Panc1 (cell line): ENCODE measurements at regions not wholly inside any gene's neighbourhood (a gene's known extent, or its start where the extent isn't known, plus 50 kb on each side); places are given as distances from the start of the nearest gene placed in this dataset.

Experiments
- ATAC-seq: fragments of 200-7000 bp; cut with Tn5 transposase; 2 replicates; pipeline ENCODE4 v1.9.1; 2020; ENCODE audit warnings: mild to moderate bottlenecking, moderate library complexity
- BruUV-seq: library from RNA; stranded (reverse); fragments of 400-500 nt; replicated peaks from 2 replicates; lab custom pipeline; 2021; lab: Mats Ljungman, UMichigan
- CTCF ChIA-PET: fragments of 300-600 bp; sonication (Branson Sonifier 250); formaldehyde crosslinking; loops from one replicate; lab custom pipeline; 2022; ENCODE audit warnings: antibody characterized with exemption; lab: Charles Lee
- POLR2A ChIA-PET: fragments of 300-600 bp; sonication (Branson Sonifier 250); formaldehyde crosslinking; loops from one replicate; lab custom pipeline; 2022; ENCODE audit warnings: antibody characterized with exemption; lab: Charles Lee
- DNase-seq: peaks from one replicate; pipeline ENCODE4 v3.0.0-alpha.2; 2010; ENCODE audit warnings: low read depth, low spot score
- H3K27ac ChIP-seq: 2 replicates; pipeline ENCODE4 v1.5.1; 2011; ENCODE audit warnings: mild to moderate bottlenecking, low read length, inconsistent platforms
- H3K27me3 ChIP-seq: fragments of 200-500 bp; sonication (Bioruptor generic); 2 replicates; pipeline ENCODE4 v1.6.0; 2014; ENCODE audit warnings: low read length, inconsistent platforms; ENCODE audit not compliant: control insufficient read depth, insufficient read depth
- H3K36me3 ChIP-seq: fragments of 200-500 bp; sonication (Bioruptor generic); 2 replicates; pipeline ENCODE4 v1.5.1; 2014; ENCODE audit warnings: inconsistent platforms, mild to moderate bottlenecking, low read length, moderate library complexity; ENCODE audit not compliant: control insufficient read depth, insufficient read depth
- H3K4me1 ChIP-seq: 2 replicates; pipeline ENCODE4 v1.5.1; 2011; ENCODE audit warnings: inconsistent platforms, mild to moderate bottlenecking, low read length, moderate library complexity; ENCODE audit not compliant: control insufficient read depth, insufficient read depth
- H3K4me3 ChIP-seq, 2 experiments: 2 replicates each; pipeline ENCODE4 v1.5.1; 2011 to 2012; ENCODE audit warnings: low read depth in 2 of 2, low read length in 2 of 2, mild to moderate bottlenecking in 2 of 2, inconsistent platforms in 1 of 2, moderate library complexity in 1 of 2
- H3K9me3 ChIP-seq: fragments of 200-500 bp; sonication (Bioruptor generic); 2 replicates; pipeline ENCODE4 v1.5.1; 2014; ENCODE audit warnings: low read depth, mild to moderate bottlenecking, inconsistent platforms, low read length, moderate library complexity; ENCODE audit not compliant: control insufficient read depth, insufficient read depth
- CTCF ChIP-seq: fragments of 450-650 bp; IDR thresholded peaks from 2 replicates; pipeline ENCODE4 v1.5.1; 2017; ENCODE audit warnings: mild to moderate bottlenecking
- POLR2AphosphoS5 ChIP-seq: IDR thresholded peaks from 2 replicates; pipeline ENCODE4 v1.6.1; 2012; ENCODE audit warnings: mild to moderate bottlenecking, low read depth, low read length, moderate library complexity
- REST ChIP-seq, 2 experiments: IDR thresholded peaks; 2 replicates each; pipeline ENCODE4 v1.6.1; 2011 to 2012; ENCODE audit warnings: low read depth in 2 of 2, control low read depth in 1 of 2, low read length in 1 of 2, mild to moderate bottlenecking in 1 of 2, moderate library complexity in 1 of 2; ENCODE audit not compliant: insufficient read depth in 1 of 2
- SIN3A ChIP-seq: IDR thresholded peaks from 2 replicates; pipeline ENCODE4 v1.6.1; 2012; ENCODE audit warnings: low read depth, mild to moderate bottlenecking, low read length, moderate library complexity, borderline replicate concordance; ENCODE audit not compliant: insufficient read depth
- TCF7L2 ChIP-seq: IDR thresholded peaks from 2 replicates; pipeline ENCODE4 v1.6.1; 2011; ENCODE audit warnings: mild to moderate bottlenecking, low read depth, low read length, inconsistent platforms
- in situ Hi-C: cut with HindIII; loops from 2 replicates; pipeline ENCODE4 v1.10.0; 2016; ENCODE audit warnings: low sequenced_read_pairs, low pct_unique_long_range_greater_than_20kb
- intact Hi-C: fragments of 100-400 bp; cut with micrococcal nuclease; formaldehyde crosslinking; loops from one replicate; pipeline ENCODE4 v1.10.0; 2022; ENCODE audit not compliant: unreplicated experiment

- DNase-seq (no peak), ATAC-seq (no peak)
- Histone ChIP-seq H3K9me3 (no peaks in the 10 kb centered on the region), H3K4me3 (no peak overlapping the region), H3K27me3 (no peaks in the 10 kb centered on the region), H3K4me1 (no peaks in the 10 kb centered on the region), H3K27ac (no peak overlapping the region), H3K36me3 (no peaks in the 10 kb centered on the region)
- intact Hi-C loops: no loop called here
- ChIA-PET CTCF (no interaction called here), POLR2A (no interaction called here)
- TF ChIP-seq REST (IDR thresholded peaks at IDR 0.05; ENCODE audit: insufficient read depth in 1 of 2, low read depth in 2 of 2, low read length in 1 of 2): no peak
- BruUV-seq: no TSS peak
- in situ Hi-C loops: no loop called here
Measured at GRCh38 chr1:73144311-73144710, 862.0 kb upstream of the NEGR1 start.

GRCh38 chr1:73136975-73137374 lies 854.6 kb upstream of the NEGR1 start:
- ChIA-PET POLR2A (no interaction called here), CTCF (no interaction called here)
- Histone ChIP-seq H3K9me3 (no peaks in the 10 kb centered on the region), H3K4me1 (no peaks in the 10 kb centered on the region), H3K27ac (no peak overlapping the region), H3K27me3 (no peaks in the 10 kb centered on the region), H3K36me3 (no peaks in the 10 kb centered on the region), H3K4me3 (no peak overlapping the region)
- BruUV-seq: no TSS peak
- intact Hi-C loops (no loop called here), in situ Hi-C loops (no loop called here)
- TF ChIP-seq SIN3A: no peak
- TF ChIP-seq CTCF: no peak
- TF ChIP-seq TCF7L2: no peak
- no peak for TF ChIP-seq POLR2AphosphoS5
- no peak for TF ChIP-seq REST (IDR thresholded peaks at IDR 0.05; ENCODE audit: insufficient read depth in 1 of 2, low read depth in 2 of 2, low read length in 1 of 2)
- ATAC-seq (no peak), DNase-seq (no peak)
